ENCODE measurements at regions not wholly inside any gene's neighbourhood (a gene's known extent, or its start where the extent isn't known, plus 50 kb on each side); places are given as distances from the start of the nearest gene placed in this dataset.

DNA sequence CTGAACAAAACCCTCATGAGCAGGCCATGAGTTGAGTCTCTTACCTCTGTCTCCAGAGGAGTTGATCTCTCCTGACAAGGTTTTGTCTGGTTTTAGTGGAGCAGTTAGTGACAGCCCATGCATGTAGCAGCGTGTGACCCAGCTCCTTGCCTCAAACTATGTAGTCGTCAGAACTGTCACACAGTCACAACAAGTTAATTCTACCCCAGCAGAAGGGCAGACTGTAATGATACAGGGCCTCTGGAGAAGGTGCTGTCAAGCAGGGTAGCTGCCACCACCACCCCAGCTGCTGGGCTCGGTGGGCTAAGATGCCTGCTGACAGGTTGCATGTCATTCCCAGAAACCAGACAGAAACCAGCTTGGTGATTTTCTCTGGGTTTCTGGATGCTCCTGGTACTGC, 194.5 kb downstream of the PSAT1 start:
- TF ChIP-seq, protein P1, sequence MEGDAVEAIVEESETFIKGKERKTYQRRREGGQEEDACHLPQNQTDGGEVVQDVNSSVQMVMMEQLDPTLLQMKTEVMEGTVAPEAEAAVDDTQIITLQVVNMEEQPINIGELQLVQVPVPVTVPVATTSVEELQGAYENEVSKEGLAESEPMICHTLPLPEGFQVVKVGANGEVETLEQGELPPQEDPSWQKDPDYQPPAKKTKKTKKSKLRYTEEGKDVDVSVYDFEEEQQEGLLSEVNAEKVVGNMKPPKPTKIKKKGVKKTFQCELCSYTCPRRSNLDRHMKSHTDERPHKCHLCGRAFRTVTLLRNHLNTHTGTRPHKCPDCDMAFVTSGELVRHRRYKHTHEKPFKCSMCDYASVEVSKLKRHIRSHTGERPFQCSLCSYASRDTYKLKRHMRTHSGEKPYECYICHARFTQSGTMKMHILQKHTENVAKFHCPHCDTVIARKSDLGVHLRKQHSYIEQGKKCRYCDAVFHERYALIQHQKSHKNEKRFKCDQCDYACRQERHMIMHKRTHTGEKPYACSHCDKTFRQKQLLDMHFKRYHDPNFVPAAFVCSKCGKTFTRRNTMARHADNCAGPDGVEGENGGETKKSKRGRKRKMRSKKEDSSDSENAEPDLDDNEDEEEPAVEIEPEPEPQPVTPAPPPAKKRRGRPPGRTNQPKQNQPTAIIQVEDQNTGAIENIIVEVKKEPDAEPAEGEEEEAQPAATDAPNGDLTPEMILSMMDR (IDR thresholded peaks at IDR 0.05), result no peak
- no peak for TF ChIP-seq ZFX (IDR thresholded peaks at IDR 0.05; ENCODE audit: borderline replicate concordance)

All from 22Rv1 (cell line).